ENCODE measurements at regions not wholly inside any gene's neighbourhood (a gene's known extent, or its start where the extent isn't known, plus 50 kb on each side); places are given as distances from the start of the nearest gene placed in this dataset.
A peak's percentile ranks its signal among the peaks of the same experiment; 100 is the strongest.

- Histone ChIP-seq H3K4me3 (replicated peaks; ENCODE audit: insufficient read depth, low read length) (no peak overlapping the region), H3K27me3 (ENCODE audit: insufficient read depth, poor library complexity, severe bottlenecking) (no peaks in the 10 kb centered on the region), H3K27ac (replicated peaks) (peak overlapping the region; percentile 60)
- TF ChIP-seq GABPA (IDR thresholded peaks at IDR 0.05; ENCODE audit: low read depth) (no peak), POLR2AphosphoS5 (IDR thresholded peaks at IDR 0.05; ENCODE audit: low read depth) (no peak), SPI1 (IDR thresholded peaks at IDR 0.05; ENCODE audit: borderline replicate concordance, low read depth) (no peak)
- DNase-seq (ENCODE audit: low read depth in 1 of 2, low spot score in 1 of 2), result peak; percentile 26 to 65
These were observed 55.5 kb upstream of the GALNT2 start for GRCh38 chr1:230011333-230012092.

GRCh38 chr1:230012093-230012393, 55.0 kb upstream of the GALNT2 start:
- Histone ChIP-seq H3K27me3 (ENCODE audit: insufficient read depth, poor library complexity, severe bottlenecking) (no peaks in the 10 kb centered on the region), H3K27ac (replicated peaks) (peak overlapping the region; percentile 60), H3K4me3 (replicated peaks; ENCODE audit: insufficient read depth, low read length) (no peak overlapping the region)
- TF ChIP-seq CTCF (IDR thresholded peaks at IDR 0.05; ENCODE audit: insufficient read depth, low read length) (no peak), SPI1 (IDR thresholded peaks at IDR 0.05; ENCODE audit: borderline replicate concordance, low read depth) (no peak), POLR2AphosphoS5 (IDR thresholded peaks at IDR 0.05; ENCODE audit: low read depth) (no peak), GABPA (IDR thresholded peaks at IDR 0.05; ENCODE audit: low read depth) (no peak)
- TF ChIP-seq, protein P1, sequence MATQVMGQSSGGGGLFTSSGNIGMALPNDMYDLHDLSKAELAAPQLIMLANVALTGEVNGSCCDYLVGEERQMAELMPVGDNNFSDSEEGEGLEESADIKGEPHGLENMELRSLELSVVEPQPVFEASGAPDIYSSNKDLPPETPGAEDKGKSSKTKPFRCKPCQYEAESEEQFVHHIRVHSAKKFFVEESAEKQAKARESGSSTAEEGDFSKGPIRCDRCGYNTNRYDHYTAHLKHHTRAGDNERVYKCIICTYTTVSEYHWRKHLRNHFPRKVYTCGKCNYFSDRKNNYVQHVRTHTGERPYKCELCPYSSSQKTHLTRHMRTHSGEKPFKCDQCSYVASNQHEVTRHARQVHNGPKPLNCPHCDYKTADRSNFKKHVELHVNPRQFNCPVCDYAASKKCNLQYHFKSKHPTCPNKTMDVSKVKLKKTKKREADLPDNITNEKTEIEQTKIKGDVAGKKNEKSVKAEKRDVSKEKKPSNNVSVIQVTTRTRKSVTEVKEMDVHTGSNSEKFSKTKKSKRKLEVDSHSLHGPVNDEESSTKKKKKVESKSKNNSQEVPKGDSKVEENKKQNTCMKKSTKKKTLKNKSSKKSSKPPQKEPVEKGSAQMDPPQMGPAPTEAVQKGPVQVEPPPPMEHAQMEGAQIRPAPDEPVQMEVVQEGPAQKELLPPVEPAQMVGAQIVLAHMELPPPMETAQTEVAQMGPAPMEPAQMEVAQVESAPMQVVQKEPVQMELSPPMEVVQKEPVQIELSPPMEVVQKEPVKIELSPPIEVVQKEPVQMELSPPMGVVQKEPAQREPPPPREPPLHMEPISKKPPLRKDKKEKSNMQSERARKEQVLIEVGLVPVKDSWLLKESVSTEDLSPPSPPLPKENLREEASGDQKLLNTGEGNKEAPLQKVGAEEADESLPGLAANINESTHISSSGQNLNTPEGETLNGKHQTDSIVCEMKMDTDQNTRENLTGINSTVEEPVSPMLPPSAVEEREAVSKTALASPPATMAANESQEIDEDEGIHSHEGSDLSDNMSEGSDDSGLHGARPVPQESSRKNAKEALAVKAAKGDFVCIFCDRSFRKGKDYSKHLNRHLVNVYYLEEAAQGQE (IDR thresholded peaks at IDR 0.05; ENCODE audit: insufficient replicate concordance, low read depth), result no peak
- no peak for DNase-seq (ENCODE audit: low read depth in 1 of 2, low spot score in 1 of 2)

GRCh38 chr1:230012741-230013140, 54.3 kb upstream of the GALNT2 start:
- no peak overlapping the region for H3K27ac ChIP-seq (replicated peaks)
- no peak overlapping the region for H3K4me3 ChIP-seq (replicated peaks; ENCODE audit: insufficient read depth, low read length)
- no peaks in the 10 kb centered on the region for H3K27me3 ChIP-seq (ENCODE audit: insufficient read depth, poor library complexity, severe bottlenecking)
- DNase-seq (ENCODE audit: low read depth in 1 of 2, low spot score in 1 of 2), result no peak
- TF ChIP-seq, protein P1 (IDR thresholded peaks at IDR 0.05; ENCODE audit: insufficient replicate concordance, low read depth), result no peak
- no peak for TF ChIP-seq GABPA (IDR thresholded peaks at IDR 0.05; ENCODE audit: low read depth)
- TF ChIP-seq POLR2AphosphoS5 (IDR thresholded peaks at IDR 0.05; ENCODE audit: low read depth), result no peak
- TF ChIP-seq SPI1 (IDR thresholded peaks at IDR 0.05; ENCODE audit: borderline replicate concordance, low read depth), result no peak
- no peak for TF ChIP-seq CTCF (IDR thresholded peaks at IDR 0.05; ENCODE audit: insufficient read depth, low read length)

GRCh38 chr1:230016159-230016558, 50.9 kb upstream of the GALNT2 start:
- Histone ChIP-seq H3K27me3 (ENCODE audit: insufficient read depth, poor library complexity, severe bottlenecking) (no peaks in the 10 kb centered on the region), H3K4me3 (replicated peaks; ENCODE audit: insufficient read depth, low read length) (no peak overlapping the region), H3K27ac (replicated peaks) (no peak overlapping the region)
- no peak for TF ChIP-seq GABPA (IDR thresholded peaks at IDR 0.05; ENCODE audit: low read depth)
- peak; percentile 41; the same call in 1 of the 2 replicates for TF ChIP-seq POLR2AphosphoS5 (IDR thresholded peaks at IDR 0.05; ENCODE audit: low read depth)
- TF ChIP-seq, protein P1 (IDR thresholded peaks at IDR 0.05; ENCODE audit: insufficient replicate concordance, low read depth), result peak; percentile 60
- DNase-seq (ENCODE audit: low read depth in 1 of 2, low spot score in 1 of 2), result peak; percentile 57

Data from HL-60 (cell line).